Neural progenitor cell (in vitro differentiated cells): ENCODE measurements at regions not wholly inside any gene's neighbourhood (a gene's known extent, or its start where the extent isn't known, plus 50 kb on each side); places are given as distances from the start of the nearest gene placed in this dataset.

Experiments used
- DNase-seq: peaks from one replicate; pipeline ENCODE4 v3.0.0-alpha.2; 2016; ENCODE audit warnings: low spot score
- H2AFZ ChIP-seq: fragments of 200-600 bp; sonication (generic); replicated peaks from 2 replicates; pipeline ENCODE4 v1.6.1; 2016; ENCODE audit warnings: antibody characterized with exemption
- H3F3A ChIP-seq: fragments of 200-600 bp; sonication (generic); 2 replicates; pipeline ENCODE4 v1.6.1; 2016; ENCODE audit warnings: antibody characterized with exemption, low read depth
- H3K27ac ChIP-seq: fragments of 200-600 bp; sonication (generic); 2 replicates; pipeline ENCODE4 v1.5.1; 2016; ENCODE audit warnings: mild to moderate bottlenecking
- H3K27me3 ChIP-seq: fragments of 200-600 bp; sonication (generic); 2 replicates; pipeline ENCODE4 v1.6.1; 2016; ENCODE audit warnings: mild to moderate bottlenecking, moderate library complexity
- H3K36me3 ChIP-seq: fragments of 200-600 bp; sonication (generic); 2 replicates; pipeline ENCODE4 v1.5.1; 2016
- H3K4me1 ChIP-seq: fragments of 200-600 bp; sonication (generic); 2 replicates; pipeline ENCODE4 v1.6.1; 2016; ENCODE audit warnings: mixed run types
- H3K4me2 ChIP-seq: fragments of 200-600 bp; sonication (generic); 2 replicates; pipeline ENCODE4 v1.6.1; 2016
- H3K4me3 ChIP-seq: fragments of 200-600 bp; sonication (generic); 2 replicates; pipeline ENCODE4 v1.5.1; 2016
- H3K79me2 ChIP-seq: fragments of 200-600 bp; sonication (generic); 2 replicates; pipeline ENCODE4 v1.6.1; 2016; ENCODE audit warnings: low read depth
- H3K9ac ChIP-seq: fragments of 200-600 bp; sonication (generic); 2 replicates; pipeline ENCODE4 v1.6.1; 2016
- H3K9me3 ChIP-seq: fragments of 200-600 bp; sonication (generic); 2 replicates; pipeline ENCODE4 v1.5.1; 2016; ENCODE audit warnings: low read depth
- H4K20me1 ChIP-seq: fragments of 200-600 bp; sonication (generic); 2 replicates; pipeline ENCODE4 v1.6.1; 2016; ENCODE audit warnings: low read depth
- H3K27ac Mint-ChIP-seq: 3 replicates; pipeline ENCODE4 v1.8.0; 2021; ENCODE audit warnings: mixed read lengths
- H3K27me3 Mint-ChIP-seq: 2 replicates; pipeline ENCODE4 v1.8.0; 2022; ENCODE audit warnings: low read depth, mild to moderate bottlenecking, inconsistent platforms, moderate library complexity, mixed read lengths; ENCODE audit not compliant: insufficient read depth
- H3K36me3 Mint-ChIP-seq: 3 replicates; pipeline ENCODE4 v1.8.0; 2021; ENCODE audit warnings: mixed read lengths
- H3K4me1 Mint-ChIP-seq: 3 replicates; pipeline ENCODE4 v1.8.0; 2021; ENCODE audit warnings: mixed read lengths
- H3K4me3 Mint-ChIP-seq: 3 replicates; pipeline ENCODE4 v1.8.0; 2021; ENCODE audit warnings: mild to moderate bottlenecking, moderate library complexity, mixed read lengths
- H3K9me3 Mint-ChIP-seq: 3 replicates; pipeline ENCODE4 v1.8.0; 2020; ENCODE audit warnings: mixed read lengths
- EZH2 ChIP-seq: fragments of 200-600 bp; sonication (generic); IDR thresholded peaks from 2 replicates; pipeline ENCODE4 v1.6.1; 2017; ENCODE audit warnings: antibody characterized with exemption, mild to moderate bottlenecking, moderate library complexity
- EZH2phosphoT487 ChIP-seq: fragments of 200-600 bp; sonication (generic); IDR thresholded peaks from 2 replicates; pipeline ENCODE4 v1.6.1; 2017; ENCODE audit warnings: antibody characterized with exemption
- TF ChIP-seq, protein P1 (sequence below): fragments of 200-600 bp; sonication (generic); IDR thresholded peaks from 2 replicates; pipeline ENCODE4 v1.5.1; 2017; ENCODE audit warnings: antibody characterized with exemption, mild to moderate bottlenecking

DNA sequence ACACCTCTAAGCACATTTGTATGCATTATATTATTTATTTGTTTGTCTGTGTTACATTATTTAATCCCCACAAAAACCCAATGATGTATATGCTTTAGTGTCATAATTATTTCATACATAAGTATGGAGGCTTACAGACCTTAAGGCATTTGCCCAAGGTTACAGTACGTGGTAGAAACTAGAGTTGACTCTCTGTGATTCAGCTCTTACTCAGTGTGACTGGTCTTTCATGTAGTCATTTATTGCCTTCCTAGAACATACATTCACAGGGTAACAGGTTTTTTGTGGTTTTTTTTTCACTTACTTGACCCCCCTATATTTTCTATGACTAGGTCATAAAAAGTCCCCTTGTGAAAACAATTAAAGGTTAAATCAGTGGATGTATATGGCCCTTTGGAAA, 566.8 kb downstream of the TFAP2A start:
- Histone ChIP-seq H3K79me2 (no peaks in the 10 kb centered on the region), H2AFZ (no peak overlapping the region), H3K9me3 (peaks cover 7% of the 10 kb centered on the region), H3K4me1 (peaks cover 7% of the 10 kb centered on the region), H3F3A (peaks cover 2% of the 10 kb centered on the region), H3K27me3 (peaks cover 8% of the 10 kb centered on the region), H3K4me3 (no peak overlapping the region), H3K4me2 (no peak overlapping the region), H3K36me3 (no peaks in the 10 kb centered on the region), H3K9ac (no peak overlapping the region), H3K27ac (no peak overlapping the region), H4K20me1 (no peaks in the 10 kb centered on the region)
- Mint-ChIP-seq H3K27me3 (no peaks in the 10 kb centered on the region), H3K36me3 (no peaks in the 10 kb centered on the region), H3K4me3 (no peak overlapping the region), H3K4me1 (peaks cover under 1% of the 10 kb centered on the region), H3K27ac (no peak overlapping the region), H3K9me3 (peaks cover 35% of the 10 kb centered on the region)
- DNase-seq, result no peak
- TF ChIP-seq EZH2 (no peak), EZH2phosphoT487 (no peak)
- TF ChIP-seq, protein P1, sequence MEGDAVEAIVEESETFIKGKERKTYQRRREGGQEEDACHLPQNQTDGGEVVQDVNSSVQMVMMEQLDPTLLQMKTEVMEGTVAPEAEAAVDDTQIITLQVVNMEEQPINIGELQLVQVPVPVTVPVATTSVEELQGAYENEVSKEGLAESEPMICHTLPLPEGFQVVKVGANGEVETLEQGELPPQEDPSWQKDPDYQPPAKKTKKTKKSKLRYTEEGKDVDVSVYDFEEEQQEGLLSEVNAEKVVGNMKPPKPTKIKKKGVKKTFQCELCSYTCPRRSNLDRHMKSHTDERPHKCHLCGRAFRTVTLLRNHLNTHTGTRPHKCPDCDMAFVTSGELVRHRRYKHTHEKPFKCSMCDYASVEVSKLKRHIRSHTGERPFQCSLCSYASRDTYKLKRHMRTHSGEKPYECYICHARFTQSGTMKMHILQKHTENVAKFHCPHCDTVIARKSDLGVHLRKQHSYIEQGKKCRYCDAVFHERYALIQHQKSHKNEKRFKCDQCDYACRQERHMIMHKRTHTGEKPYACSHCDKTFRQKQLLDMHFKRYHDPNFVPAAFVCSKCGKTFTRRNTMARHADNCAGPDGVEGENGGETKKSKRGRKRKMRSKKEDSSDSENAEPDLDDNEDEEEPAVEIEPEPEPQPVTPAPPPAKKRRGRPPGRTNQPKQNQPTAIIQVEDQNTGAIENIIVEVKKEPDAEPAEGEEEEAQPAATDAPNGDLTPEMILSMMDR, result no peak

DNA sequence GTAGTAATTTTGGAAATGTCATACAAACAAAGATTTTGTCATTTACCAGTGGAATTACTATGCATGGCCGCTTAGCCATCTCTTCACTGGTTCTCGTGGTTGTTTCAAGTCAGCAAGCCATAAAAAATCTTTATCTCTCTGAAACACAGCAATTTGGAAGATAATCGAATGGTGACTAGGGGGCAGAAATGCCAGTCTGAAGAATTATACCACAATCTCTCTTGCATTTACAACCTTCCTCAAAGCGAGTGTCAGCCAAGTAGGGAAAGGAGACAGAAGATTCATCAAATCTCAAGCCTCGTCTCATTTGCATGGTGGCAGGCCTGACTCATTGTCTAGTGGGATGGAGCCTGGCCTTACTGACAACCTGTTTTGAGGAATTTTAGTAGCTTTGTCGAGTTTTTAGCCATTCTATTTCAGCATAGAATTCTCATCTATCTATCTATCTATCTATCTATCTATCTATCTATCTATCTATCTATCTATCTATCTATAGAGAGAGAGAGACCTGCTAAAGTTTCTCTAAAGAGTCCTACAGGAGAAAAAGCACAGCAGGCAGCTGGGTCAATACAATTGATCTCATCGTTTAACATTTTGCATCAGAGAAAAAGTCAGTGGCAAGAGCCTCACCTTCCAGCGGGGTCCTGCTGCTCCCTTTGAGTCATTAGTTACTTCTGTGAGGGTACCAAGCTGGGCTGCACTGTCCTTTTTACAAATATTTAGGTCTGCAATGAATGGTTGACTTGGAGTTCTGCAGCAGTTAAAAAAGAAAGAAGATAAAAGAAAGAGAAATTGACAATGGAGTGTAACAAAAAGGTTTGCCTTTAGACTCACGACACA, 572.8 kb downstream of the TFAP2A start:
- Mint-ChIP-seq H3K4me3 (no peak overlapping the region), H3K27ac (peak overlapping the region; percentile 75), H3K27me3 (peaks cover 8% of the 10 kb centered on the region), H3K9me3 (peaks cover 14% of the 10 kb centered on the region), H3K4me1 (peaks cover 25% of the 10 kb centered on the region), H3K36me3 (no peaks in the 10 kb centered on the region)
- Histone ChIP-seq H2AFZ (no peak overlapping the region), H3K4me2 (peak overlapping the region; percentile 58), H3K4me1 (peaks cover 28% of the 10 kb centered on the region), H3K36me3 (no peaks in the 10 kb centered on the region), H3K27ac (no peak overlapping the region), H3K79me2 (no peaks in the 10 kb centered on the region), H3K9ac (no peak overlapping the region), H3K4me3 (no peak overlapping the region), H3K9me3 (no peaks in the 10 kb centered on the region), H3K27me3 (peaks cover 8% of the 10 kb centered on the region), H4K20me1 (no peaks in the 10 kb centered on the region), H3F3A (peaks cover 16% of the 10 kb centered on the region)
- TF ChIP-seq, protein P1, result no peak
- TF ChIP-seq EZH2phosphoT487, result no peak
- TF ChIP-seq EZH2, result no peak
- peak; percentile 25 for DNase-seq

DNA sequence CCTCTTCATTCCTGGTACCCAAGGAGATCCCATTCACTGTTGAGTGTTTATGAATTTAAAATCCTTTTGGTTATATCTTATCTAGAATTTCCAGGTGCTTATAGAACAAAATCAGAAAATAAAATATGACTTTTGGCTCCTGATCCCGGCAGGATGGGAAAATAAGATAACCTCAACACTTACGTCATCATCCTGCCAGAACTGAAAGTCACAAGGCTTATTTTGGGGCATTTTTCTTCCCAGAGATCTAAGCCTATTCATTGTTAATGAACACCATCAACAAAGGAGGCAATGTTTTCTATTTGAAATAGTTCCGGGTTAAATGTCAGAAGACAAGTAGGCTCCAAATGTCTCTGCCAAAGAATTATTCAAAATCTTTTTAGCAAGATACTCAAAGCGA, 580.6 kb downstream of the TFAP2A start:
- no peak for DNase-seq
- H3K36me3 ChIP-seq, result no peaks in the 10 kb centered on the region
- H3K4me3 ChIP-seq, result no peak overlapping the region
- H3K27me3 ChIP-seq, result no peaks in the 10 kb centered on the region
- H3K27ac Mint-ChIP-seq, result no peak overlapping the region
- H3K4me1 Mint-ChIP-seq, result peaks cover 8% of the 10 kb centered on the region
- H3K9me3 Mint-ChIP-seq, result peaks cover 2% of the 10 kb centered on the region
- H3K4me2 ChIP-seq, result no peak overlapping the region
- no peak overlapping the region for H2AFZ ChIP-seq
- H3F3A ChIP-seq, result no peaks in the 10 kb centered on the region
- peaks cover 12% of the 10 kb centered on the region for H3K4me1 ChIP-seq
- H3K9ac ChIP-seq, result no peak overlapping the region
- no peaks in the 10 kb centered on the region for H3K79me2 ChIP-seq
- no peaks in the 10 kb centered on the region for H3K27me3 Mint-ChIP-seq
- no peak overlapping the region for H3K4me3 Mint-ChIP-seq
- no peaks in the 10 kb centered on the region for H3K9me3 ChIP-seq
- TF ChIP-seq EZH2, result no peak
- TF ChIP-seq, protein P1, result no peak
- TF ChIP-seq EZH2phosphoT487, result no peak
- H3K36me3 Mint-ChIP-seq, result no peaks in the 10 kb centered on the region
- H4K20me1 ChIP-seq, result no peaks in the 10 kb centered on the region
- no peak overlapping the region for H3K27ac ChIP-seq
